ENCODE measurements at regions not wholly inside any gene's neighbourhood (a gene's known extent, or its start where the extent isn't known, plus 50 kb on each side); places are given as distances from the start of the nearest gene placed in this dataset.

DNA sequence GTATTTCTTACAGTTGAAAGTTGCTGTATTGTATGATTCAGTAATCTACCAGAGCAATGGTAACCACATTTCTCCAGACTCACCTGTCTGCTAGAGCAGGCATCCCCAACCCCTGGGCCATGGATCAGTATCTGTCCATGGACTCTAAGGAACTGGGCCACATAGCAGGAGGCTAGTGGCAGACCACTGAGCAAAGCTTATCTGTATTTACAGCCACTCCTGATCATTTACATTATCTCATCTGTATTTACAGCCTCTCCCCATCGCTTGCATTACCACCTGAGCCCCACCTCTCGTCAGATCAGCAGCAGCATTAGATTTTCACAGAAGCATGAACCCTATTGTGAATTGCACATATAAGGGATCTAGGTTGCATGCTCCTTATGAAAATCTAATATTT, 60.3 kb upstream of the MANEA start:
- TF ChIP-seq SIN3A (IDR thresholded peaks at IDR 0.05; ENCODE audit: low read depth, low read length) = no peak
- TF ChIP-seq NRF1 (conservative IDR thresholded peaks at IDR 0.05; ENCODE audit: low read depth, low read length) = no peak
- TF ChIP-seq, protein P1, sequence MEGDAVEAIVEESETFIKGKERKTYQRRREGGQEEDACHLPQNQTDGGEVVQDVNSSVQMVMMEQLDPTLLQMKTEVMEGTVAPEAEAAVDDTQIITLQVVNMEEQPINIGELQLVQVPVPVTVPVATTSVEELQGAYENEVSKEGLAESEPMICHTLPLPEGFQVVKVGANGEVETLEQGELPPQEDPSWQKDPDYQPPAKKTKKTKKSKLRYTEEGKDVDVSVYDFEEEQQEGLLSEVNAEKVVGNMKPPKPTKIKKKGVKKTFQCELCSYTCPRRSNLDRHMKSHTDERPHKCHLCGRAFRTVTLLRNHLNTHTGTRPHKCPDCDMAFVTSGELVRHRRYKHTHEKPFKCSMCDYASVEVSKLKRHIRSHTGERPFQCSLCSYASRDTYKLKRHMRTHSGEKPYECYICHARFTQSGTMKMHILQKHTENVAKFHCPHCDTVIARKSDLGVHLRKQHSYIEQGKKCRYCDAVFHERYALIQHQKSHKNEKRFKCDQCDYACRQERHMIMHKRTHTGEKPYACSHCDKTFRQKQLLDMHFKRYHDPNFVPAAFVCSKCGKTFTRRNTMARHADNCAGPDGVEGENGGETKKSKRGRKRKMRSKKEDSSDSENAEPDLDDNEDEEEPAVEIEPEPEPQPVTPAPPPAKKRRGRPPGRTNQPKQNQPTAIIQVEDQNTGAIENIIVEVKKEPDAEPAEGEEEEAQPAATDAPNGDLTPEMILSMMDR (IDR thresholded peaks at IDR 0.05 in 2 of 3, conservative IDR thresholded peaks at IDR 0.05 in 1 of 3; ENCODE audit: control insufficient read depth in 2 of 3, extremely low read depth in 1 of 3, insufficient read depth in 1 of 3, low read depth in 3 of 3, low read length in 3 of 3) = no peak
- no peak for TF ChIP-seq FOS (IDR thresholded peaks at IDR 0.05; ENCODE audit: borderline replicate concordance, extremely low read depth, insufficient read length)
- TF ChIP-seq NR2C2 (IDR thresholded peaks at IDR 0.05; ENCODE audit: borderline replicate concordance, control insufficient read depth, insufficient read length, low read depth) = no peak
- no peak for TF ChIP-seq EGR1 (IDR thresholded peaks at IDR 0.05; ENCODE audit: borderline replicate concordance in 1 of 2, low read depth in 2 of 2, low read length in 2 of 2)
- TF ChIP-seq, protein P2, sequence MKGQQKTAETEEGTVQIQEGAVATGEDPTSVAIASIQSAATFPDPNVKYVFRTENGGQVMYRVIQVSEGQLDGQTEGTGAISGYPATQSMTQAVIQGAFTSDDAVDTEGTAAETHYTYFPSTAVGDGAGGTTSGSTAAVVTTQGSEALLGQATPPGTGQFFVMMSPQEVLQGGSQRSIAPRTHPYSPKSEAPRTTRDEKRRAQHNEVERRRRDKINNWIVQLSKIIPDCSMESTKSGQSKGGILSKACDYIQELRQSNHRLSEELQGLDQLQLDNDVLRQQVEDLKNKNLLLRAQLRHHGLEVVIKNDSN (IDR thresholded peaks at IDR 0.05; ENCODE audit: borderline replicate concordance, extremely low read length, insufficient read depth, low read depth, low read length) = no peak
- TF ChIP-seq SMAD1 (IDR thresholded peaks at IDR 0.05; ENCODE audit: low read depth, partially characterized antibody) = no peak
- TF ChIP-seq POLR2A (IDR thresholded peaks at IDR 0.05; ENCODE audit: low read depth, low read length) = no peak
- TF ChIP-seq TARDBP (IDR thresholded peaks at IDR 0.05; ENCODE audit: borderline replicate concordance) = no peak

All from GM12878 (cell line).